GM21367 (cell line): ENCODE measurements at regions not wholly inside any gene's neighbourhood (a gene's known extent, or its start where the extent isn't known, plus 50 kb on each side); places are given as distances from the start of the nearest gene placed in this dataset.
"Not testable (repeated sequence)": the region's sequence is repeated elsewhere in the genome, so short reads cannot be mapped to it uniquely, and the experiment has no call there.

Source experiments
- ATAC-seq: cut with Tn5 transposase; IDR thresholded peaks from one replicate; pipeline ENCODE4 v1.9.1; 2021; ENCODE audit not compliant: unreplicated experiment

GRCh38 chr12:107366322-107366721, 273.0 kb upstream of the CRY1 start:
- ATAC-seq, result no peak

GRCh38 chr12:107368586-107368985, 275.2 kb upstream of the CRY1 start:
- no peak for ATAC-seq

GRCh38 chr12:107369006-107369405, 275.7 kb upstream of the CRY1 start:
- no peak for ATAC-seq

DNA sequence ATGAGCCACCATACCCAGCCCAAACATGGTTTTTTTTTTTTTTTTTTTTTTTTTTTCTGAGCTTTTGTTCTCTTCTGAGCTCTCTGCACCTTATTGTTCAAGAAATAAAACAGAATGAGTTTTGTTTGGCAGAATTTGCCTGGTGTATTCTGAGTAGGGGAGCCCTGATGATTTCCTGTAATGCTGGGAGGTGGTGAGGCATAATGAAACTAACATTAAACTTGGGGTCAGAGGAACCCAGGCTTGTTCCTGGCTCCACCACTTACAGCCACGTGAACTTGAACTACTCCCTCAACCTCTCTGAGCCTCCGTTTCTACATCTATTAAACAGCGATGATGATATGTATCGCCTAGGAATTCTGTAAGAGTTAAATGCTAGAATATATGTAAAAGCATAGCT, 276.3 kb upstream of the CRY1 start:
- ATAC-seq, result no peak

DNA sequence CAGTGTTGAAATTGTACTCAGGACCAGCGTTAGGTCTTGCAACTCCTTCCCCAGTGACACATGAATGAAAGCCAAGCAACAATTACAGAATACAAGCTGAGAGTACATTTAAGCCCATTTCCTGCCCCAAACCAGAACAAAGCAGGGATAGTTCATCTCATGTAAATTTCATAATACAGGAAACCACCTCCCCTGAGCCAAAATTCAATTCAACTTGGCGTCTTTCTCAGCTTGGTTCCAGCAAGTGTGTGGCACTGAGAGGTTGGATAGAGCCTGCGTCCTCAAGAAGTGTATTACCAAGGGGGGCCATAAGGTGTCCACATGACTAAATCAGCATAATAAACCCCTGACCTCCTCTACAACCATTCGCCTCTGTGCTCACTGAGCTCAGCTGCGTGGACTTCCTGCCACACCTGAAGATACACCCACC, 278.9 kb upstream of the CRY1 start:
- no peak for ATAC-seq

DNA sequence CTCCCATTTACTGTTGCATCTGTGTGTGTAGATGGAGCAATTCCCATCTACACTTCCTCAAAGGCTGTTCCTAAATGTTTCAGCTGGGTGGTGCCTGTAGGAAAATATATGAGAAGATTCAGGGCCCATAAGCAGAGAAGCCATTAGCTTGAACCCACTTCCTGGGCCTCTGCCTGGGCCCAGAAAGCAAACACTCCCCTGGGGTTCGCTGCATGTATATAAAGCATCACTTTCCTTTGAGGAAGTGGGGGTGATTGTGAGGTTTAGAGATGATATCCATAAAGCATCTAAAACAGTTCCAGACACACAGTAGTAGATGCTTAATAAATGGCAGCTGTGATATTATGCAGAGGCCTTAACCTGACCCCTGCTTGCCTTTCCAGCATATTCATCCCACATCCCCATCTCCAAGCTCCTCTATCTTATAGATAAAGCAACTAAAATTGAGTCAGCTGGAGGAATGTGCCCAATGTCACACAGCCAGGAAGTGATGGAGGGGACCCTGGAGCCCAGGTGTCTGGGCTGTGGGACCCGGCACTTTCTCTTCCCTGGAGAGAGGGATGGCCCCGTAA, 280.0 kb upstream of the CRY1 start:
- ATAC-seq, result no peak

DNA sequence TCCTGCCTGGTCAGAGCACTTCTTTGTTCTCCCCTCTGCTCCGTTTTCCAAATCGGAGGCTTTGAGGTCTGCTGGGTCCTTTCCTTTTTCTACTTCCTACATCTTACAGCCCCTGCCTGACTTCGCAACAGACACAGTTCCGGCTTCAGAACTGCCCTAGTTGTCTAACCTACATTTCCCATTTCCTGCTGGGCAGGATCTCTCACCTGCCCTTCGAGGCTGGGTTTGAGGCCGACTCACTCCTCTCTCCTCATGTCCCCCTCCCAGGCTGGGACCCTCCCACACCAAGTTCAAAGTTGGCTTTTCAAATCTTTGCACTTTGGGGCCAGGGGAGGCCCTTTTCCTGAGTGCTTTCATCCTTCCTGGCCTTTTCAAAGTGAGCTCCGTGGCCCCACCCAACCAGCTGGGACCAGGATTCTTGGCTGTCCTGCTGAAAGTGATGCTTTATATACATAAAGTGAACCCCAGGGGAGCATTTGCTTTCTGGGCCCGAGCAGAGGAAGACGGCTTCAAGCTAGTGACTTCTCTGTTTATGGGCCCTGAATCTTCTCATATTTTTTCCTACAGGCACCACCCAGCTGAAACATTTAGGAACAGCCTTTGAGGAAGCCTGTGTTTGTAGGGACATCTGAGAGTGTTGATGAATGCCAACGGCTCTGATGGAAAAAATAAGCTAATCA, 281.0 kb upstream of the CRY1 start:
- no peak for ATAC-seq

DNA sequence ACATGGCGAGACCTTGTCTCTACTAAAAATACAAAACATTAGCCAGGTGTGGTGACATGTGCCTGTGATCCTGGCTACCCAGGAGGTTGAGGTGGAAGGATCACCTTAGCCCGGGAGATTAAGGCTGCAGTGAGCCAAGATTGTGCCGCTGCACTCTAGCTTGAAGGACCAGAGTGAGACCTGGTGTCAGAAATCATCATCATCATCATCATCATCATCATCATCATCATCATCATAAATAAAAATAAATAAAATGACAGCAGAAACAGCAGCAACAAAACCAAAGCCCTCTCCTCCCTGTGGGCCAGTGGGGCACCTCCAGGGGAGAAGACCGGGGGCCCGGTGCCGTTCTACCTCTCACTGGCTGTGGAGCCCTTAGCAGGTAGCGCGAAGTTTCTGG, 281.9 kb upstream of the CRY1 start:
- ATAC-seq, result no peak

GRCh38 chr12:107377596-107378385, 284.4 kb upstream of the CRY1 start:
- ATAC-seq, result no peak

DNA sequence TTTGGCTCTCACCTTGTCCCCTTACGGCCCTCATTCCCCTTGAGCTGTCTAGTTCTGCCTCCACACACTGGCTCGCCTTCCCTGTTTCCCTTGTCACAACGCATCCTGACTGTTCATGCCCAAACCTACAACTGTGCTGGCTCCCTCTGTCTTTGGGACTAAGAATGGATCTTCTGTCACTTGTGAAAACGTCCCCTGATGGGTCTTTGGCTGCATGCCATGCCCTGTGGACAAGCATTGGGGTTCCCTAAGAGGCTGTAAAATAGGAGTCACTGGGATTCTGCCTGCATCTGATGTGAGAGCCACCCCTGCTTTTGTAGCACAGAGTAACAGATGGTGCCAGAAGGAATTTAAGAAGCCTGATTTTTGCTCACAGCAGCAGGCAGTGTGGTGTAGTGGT, 285.3 kb upstream of the CRY1 start:
- ATAC-seq, result no peak

DNA sequence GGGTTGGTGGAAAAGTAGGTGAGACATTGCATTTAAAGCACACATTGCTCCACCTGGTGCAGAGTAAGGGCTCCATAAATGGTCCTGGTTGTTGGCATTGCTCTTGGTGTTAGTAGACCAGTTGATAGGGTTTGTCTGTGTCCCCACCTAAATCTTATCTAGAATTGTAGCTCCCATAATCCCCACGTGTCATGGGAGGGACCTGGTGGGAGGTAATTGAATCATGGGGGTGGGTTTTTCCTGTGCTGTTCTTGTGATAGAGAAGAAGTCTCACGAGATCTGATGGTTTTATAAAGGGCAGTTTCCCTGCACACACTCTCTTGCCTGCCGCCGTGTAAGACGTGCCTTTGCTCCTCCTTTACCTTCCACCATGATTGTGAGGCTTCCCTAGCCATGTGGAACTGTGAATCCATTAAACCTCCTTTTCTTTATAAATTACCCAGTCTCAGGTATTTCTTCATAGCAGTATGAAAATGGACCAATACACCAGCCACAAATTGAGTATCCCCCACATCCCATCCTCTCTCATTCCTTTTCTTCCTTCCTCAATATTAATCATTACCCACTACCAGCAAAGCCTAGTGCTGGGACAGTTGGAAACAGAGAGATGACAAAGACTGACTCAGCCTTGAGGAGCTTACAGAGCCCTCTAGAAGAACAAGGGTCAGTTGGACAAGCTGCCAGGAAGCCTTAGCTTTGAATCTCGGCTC, 285.9 kb upstream of the CRY1 start:
- not testable (repeated sequence) for ATAC-seq

DNA sequence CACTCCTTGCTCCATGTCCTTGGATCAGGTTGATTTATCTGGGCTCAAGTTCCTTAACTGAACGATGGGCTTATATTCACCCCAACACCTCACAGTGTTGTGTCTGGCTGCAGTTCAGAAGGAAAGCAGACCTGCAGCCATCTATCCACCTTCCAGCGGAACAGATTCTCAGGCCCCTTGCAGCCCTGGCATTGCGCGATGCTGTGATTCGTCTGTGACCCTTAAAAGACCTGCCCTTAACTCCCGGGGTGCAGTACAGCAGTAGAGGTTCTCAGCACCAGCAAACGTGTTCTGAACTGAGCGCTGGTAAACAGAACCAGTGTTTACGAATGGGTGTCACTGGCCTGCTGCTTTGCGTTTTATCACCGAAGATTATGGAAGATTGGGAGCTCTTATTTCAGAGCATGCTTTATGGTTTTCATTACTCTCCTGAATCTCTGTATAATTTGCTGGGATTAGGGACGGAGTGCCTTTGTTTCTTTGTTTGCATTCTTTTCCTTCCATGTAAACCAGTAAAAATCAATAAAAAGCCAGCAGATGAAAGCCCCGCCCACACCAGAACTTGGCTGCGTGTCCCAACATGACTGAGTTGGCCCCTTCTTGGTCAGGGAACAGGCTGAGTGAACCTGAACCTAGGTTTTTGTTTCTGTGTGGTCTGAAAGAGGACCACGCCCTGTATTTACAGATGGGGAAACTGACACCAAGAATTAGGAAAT, 286.7 kb upstream of the CRY1 start:
- ATAC-seq, result no peak

DNA sequence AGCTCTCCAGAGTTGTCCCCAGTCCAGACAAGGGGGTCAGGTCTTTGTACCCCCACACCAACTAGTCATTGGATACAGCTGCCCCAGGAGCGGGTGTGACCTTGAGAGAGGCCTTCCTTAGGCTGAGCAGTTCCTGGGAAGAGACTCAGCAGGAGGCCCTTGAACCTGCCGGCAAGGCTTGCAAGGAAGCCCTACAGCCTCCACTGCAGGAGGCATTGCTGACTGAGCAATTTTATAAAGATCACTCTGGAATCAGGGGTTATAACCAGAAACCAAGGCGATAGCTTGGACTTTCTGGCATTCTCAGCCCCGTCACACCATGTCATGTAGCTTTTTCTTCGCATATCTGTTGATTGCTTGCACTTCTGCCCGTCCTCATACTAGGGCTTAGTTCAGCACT, 291.3 kb upstream of the CRY1 start:
- ATAC-seq, result no peak

- no peak for ATAC-seq
Measured at GRCh38 chr12:107385509-107385908, 292.2 kb upstream of the CRY1 start.

GRCh38 chr12:107386569-107386968, 293.2 kb upstream of the CRY1 start:
- ATAC-seq, result no peak

- ATAC-seq, result no peak
Measured at GRCh38 chr12:107388263-107388662, 294.9 kb upstream of the CRY1 start.

- no peak for ATAC-seq
Measured at GRCh38 chr12:107390414-107390813, 295.2 kb upstream of the PWP1 start.

GRCh38 chr12:107393043-107393717, 292.4 kb upstream of the PWP1 start:
- no peak for ATAC-seq

- no peak for ATAC-seq
Measured at GRCh38 chr12:107394693-107395092, 290.9 kb upstream of the PWP1 start.

DNA sequence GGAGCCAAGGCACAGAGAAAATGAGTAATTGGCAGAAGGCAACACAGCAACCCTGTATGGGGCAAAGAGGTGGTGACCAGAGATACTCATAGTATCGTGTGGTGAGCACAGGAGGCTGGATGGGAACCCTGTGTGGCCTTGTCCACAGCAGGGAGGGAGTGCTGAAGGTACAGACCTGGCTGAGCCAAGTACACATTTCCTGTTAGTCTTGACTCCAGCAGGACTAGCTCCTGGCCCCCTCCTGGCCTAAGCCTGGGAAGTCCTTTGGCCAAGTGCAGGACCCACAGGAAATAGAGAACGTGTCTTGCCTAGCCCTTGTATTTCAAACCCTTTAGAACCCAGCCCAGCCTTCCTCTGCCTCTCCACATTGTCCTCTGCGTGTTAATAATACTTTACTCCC, 289.8 kb upstream of the PWP1 start:
- no peak for ATAC-seq
